Body of pancreas (tissue), 4 donors: ENCODE measurements at regions not wholly inside any gene's neighbourhood (a gene's known extent, or its start where the extent isn't known, plus 50 kb on each side); places are given as distances from the start of the nearest gene placed in this dataset.

Source experiments
- POLR2A ChIP-seq, 3 donors: fragments of 450-650 bp; IDR thresholded peaks; one replicate each; pipeline ENCODE4 v1.6.1; 2016; ENCODE audit warnings: antibody characterized with exemption in 3 of 3, mild to moderate bottlenecking in 2 of 3
- TF ChIP-seq, protein P1 (sequence below), 7 experiments: fragments of 450-650 bp in 4 of 7; fragments of 200-600 bp in 3 of 7; sonication (generic) in 3 of 7; IDR thresholded peaks; one replicate each; pipeline ENCODE4 v1.5.1; 2016 to 2019; ENCODE audit warnings: antibody characterized with exemption in 7 of 7

DNA sequence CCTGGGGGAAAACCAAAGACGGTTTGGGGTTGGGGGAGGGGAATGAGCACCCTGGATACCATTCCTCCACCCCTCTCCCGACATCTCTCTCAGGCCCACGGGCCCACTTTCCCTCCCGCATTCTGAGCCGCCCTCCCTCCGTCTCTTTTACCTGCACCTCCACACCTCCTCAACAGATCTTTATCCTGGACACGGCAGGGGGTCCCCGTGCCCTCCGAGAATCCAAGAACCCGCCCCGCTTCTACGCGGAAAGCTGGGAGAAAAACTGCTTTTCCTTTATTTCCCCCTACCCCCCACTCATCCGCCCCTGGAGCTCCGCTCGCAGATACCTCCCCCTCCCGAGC is 108.8 kb downstream of the NAV1 start:
- TF ChIP-seq, protein P1, sequence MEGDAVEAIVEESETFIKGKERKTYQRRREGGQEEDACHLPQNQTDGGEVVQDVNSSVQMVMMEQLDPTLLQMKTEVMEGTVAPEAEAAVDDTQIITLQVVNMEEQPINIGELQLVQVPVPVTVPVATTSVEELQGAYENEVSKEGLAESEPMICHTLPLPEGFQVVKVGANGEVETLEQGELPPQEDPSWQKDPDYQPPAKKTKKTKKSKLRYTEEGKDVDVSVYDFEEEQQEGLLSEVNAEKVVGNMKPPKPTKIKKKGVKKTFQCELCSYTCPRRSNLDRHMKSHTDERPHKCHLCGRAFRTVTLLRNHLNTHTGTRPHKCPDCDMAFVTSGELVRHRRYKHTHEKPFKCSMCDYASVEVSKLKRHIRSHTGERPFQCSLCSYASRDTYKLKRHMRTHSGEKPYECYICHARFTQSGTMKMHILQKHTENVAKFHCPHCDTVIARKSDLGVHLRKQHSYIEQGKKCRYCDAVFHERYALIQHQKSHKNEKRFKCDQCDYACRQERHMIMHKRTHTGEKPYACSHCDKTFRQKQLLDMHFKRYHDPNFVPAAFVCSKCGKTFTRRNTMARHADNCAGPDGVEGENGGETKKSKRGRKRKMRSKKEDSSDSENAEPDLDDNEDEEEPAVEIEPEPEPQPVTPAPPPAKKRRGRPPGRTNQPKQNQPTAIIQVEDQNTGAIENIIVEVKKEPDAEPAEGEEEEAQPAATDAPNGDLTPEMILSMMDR (IDR thresholded peaks at IDR 0.05), result no peak
- TF ChIP-seq POLR2A (IDR thresholded peaks at IDR 0.05), result no peak
